Activated CD8-positive, alpha-beta memory T cell treated with anti-CD3 and anti-CD28 coated beads, Interleukin-2, amount 50 U/mL, for 4 hours (primary cell): ENCODE measurements at regions not wholly inside any gene's neighbourhood (a gene's known extent, or its start where the extent isn't known, plus 50 kb on each side); places are given as distances from the start of the nearest gene placed in this dataset.

Experiments used
- DNase-seq: peaks from one replicate; pipeline ENCODE4 v3.0.0-alpha.2; 2020

DNA sequence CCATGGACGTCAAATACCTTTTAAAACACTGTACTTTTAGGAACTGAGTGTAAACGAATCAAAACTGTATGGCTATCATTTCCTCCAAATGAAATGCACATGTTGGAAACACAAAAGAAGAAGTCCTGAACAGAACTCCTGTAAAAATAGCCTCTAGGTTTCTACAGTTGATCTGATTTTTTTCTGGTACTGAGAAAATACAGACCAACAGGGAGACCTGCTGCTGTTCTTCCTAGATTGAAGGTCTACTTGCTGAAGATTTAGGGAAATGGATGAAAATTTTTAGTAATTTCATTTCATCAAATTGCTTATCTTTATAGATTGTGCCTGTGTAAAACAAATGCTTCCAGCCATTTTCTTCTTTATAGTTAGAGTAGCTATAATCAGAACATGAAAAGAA is 520.4 kb downstream of the SLITRK6 start:
- DNase-seq = no peak

DNA sequence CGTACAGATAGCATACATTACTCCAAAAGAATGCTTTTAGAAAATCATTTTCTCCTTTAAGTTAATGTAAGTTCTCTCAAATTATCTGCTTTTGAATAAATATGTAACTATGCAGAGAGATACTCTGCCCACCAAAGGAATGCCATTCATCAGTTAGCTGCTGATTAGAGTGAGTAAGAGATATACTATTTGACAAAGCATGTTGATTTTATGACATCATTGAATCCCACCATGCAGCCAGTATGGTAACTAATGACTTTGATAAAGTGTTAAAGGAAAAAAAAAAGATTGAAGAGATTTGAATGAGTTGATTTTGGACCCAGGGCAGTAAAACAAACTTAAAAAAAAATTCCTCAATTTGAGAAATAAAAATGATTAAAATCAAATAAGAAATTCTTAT is 521.5 kb downstream of the SLITRK6 start:
- DNase-seq = no peak

DNA sequence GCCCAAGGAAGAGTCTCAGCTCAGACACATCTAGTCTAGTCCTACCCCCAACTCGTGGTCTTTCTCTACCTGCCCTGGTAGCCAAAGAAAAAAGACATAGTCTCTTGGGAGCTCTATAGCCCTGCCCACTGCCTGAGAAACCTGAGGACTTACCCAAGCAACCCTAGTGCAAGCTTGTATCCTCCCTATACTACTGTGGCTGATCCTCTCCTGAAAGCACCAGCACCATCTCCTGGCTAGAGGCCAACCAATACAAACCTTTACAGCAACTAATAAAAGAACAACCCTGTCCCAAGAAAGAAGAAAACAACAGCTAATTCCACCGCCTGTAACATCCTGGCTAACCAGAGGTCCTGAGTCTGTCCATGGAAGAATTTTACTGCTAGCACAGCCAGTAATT is 532.4 kb downstream of the SLITRK6 start:
- no peak for DNase-seq

DNA sequence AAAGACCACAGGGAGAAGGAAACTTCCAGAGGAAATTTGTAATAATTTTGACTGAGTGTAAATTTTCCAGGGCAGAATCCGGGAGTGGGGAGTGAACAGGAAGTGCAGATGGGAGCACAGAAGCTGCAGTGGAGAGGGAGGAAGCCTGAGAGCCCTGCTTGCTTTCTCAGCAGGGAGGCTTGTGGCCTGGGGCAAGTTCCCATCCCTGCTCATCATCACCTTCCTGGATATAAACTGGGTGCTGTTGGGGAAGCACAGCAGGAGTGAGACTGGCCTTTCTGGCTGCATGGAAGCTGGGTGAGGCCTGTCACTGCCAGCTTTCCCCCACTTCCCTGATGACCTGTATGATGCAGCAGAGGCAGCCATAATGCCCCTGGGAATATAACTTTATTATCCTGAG is 532.9 kb downstream of the SLITRK6 start:
- DNase-seq = no peak

DNA sequence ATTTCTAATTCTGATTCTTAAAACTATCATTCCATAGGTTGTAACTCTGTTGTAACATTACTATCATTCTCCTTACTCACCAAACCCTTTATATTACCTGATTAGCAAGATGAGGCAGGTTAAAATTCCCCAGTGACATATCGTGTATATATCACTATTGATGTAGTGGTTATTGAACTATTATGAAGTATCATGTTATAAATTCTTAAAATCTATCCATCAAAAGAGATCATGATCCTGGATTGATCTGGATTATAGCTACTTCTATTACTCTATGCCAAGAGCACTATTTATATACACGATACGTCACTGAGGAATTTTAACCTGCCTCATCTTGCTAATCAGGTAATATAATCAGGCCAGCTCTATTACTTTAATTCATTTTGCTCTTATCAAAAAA is 533.9 kb downstream of the SLITRK6 start:
- DNase-seq = no peak

DNA sequence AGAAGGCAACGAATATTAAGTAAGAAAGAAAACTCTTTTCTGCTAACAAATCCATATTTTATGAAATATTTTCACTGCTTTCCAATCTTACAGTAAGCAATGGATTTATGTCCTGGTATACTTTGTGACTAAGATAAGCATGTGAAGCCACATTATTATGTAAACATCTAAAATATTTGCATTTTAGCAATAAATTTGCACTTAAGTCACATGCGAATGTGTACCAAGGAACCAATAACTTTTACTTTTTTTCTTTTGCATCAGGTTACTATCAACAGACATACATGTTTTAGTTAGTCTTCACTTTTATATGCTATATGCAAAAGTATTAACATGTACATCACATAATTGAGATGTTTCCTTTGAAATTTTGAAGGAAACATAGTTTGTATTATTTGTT is 536.7 kb downstream of the SLITRK6 start:
- no peak for DNase-seq

DNA sequence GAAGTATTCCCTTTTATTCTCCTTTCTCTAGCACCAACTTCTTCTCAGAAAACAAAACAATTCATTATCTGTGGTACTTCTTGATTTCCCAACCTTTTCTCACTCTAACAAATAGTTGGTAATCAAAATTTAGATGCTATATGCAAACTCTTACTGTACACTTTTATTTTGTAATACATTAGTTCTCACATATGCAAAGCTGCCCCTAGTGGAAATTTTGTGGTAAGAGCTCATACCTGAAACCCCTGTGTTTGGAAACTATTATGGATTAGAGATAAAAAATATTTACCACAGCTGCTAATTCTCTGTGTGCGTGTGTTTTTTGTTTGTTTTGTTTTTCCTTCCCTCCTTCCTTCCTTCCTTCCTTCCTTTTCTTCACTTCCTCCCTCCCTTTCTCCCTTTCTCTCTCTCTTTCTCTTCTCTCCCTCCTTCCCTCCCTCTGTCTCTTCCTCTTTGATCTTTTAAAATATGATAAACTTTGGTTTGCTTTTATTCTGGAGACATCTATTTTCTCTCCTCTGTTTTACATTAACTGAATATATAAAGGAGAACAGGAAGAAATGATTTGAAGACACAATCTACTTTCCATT is 537.4 kb downstream of the SLITRK6 start:
- no peak for DNase-seq

DNA sequence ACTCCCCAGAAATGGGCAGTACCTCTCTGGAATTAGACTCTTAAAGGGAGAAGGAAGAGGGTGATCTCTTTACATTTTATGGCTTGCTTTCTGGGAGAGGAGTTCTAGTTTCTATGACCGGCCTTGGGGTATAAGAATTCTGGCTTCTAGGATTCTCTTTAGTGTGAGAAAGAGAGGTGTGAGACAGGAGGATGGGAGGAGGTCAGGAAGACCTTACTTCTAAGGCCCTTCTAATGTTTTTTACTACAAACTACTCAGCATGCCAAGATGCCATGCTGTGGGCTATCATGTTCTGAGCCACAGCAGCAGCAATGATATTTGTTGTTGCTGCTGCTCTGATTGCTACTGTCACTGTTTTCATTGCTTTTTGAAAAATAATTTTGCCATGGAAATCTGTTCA is 538.3 kb downstream of the SLITRK6 start:
- no peak for DNase-seq

DNA sequence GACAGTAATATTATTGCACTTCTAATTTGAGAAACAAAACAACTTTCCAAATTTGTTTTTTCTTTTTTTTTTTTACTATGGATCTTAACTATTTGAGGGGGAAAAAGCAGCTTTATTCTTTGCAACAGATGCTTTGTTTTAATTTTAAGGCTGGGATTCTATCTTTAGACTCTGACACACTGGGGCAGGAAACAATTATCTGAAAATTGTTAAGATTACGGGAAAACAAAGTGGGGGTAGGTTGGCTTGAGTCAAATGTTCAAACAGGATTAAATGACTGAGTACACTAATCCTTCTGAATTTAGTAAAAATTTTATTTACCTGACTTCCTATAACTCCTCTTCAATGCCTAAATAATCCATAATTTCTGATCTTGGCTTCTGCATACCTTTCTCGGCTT is 543.2 kb downstream of the SLITRK6 start:
- no peak for DNase-seq

DNA sequence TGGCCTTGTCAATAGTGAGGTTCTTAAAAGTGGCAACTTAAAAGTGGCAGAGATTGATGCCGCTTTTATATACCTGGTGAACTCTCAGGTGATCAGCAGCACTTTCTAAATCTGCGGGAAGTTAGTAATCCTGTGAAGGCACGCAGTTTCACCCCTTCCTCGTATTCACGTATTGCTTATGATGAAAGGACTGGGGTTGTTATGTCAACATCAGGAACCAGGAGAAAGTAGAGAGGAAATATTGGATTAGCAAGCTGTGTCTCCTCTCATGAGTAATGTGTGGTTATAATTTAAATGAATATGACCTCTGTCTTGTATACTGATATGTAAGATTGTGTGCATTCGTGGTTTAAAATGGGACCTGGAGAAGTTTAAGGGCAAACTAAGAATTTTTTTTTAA is 544.6 kb downstream of the SLITRK6 start:
- no peak for DNase-seq

DNA sequence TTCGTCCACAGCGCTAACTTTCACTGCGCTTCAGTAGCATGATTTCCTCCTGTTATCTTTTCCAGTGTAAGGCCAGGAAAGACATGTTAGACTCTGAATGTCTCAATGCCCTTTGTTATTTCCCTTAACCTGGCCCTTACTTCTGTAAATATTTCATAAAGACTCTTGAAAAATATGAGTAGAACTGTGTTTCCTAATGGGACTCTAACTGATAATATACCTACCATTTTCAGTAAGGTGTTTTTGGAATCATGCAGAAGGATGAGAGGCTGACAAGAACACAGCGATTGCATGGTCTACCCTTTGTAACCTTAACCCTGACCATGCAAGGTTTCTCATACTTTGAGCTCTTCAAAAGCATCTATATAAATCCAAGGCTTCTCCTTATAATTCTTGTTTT is 550.1 kb downstream of the SLITRK6 start:
- no peak for DNase-seq

DNA sequence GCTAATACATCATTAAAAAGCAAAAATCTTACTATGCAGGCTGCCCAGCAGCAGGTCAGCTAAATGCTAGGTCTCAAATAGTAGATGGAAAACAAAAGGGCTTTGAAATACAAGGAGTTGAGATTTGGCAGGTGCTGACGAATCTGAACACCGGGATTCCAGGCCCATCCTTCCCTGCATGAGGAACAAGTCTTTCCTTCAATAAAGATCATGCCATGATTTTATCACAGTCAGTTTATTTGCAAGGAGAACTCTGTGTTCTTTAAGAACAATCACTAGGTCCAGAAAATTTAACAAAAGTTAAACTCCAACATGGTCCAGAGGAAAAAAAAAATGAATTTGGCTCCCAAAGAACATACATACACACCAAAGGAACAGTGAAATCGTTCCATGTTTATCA is 551.4 kb downstream of the SLITRK6 start:
- DNase-seq = no peak

DNA sequence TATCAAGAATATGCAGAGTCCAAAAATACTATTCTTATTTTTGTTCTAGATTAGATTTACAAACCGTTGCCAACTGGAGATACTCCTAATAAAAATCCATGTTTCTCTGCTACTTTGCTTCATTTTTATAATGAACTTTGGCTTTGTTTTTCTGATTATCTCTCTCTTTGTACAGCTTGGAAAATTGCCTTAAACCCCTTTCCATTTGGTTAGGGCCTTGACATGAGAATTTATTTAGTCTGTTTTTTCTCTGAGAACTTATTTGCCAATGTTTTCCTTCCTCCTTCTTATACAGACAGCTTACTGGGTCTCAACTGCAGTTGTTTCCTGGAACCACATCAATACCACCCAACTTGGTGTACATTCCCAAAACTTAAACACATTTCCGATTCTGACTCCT is 555.4 kb downstream of the SLITRK6 start:
- no peak for DNase-seq

DNA sequence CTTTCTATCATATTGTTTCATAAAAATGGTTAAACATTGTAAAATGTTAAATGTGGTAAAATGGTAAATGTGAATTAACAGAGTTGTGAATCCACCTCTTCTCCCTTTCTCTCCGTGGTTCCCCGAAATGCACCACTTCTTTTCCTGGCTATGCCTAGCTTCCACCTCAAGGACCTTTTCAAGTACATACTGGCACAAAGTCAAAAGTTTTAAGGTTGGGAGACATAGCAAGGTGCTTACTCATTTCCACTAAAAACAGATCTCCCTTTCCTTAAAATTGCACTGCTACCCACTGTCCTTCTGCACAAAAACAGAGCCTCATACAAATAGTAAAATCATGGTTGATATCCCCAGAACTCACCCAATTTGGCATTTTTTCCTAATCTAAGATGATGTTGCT is 558.2 kb downstream of the SLITRK6 start:
- no peak for DNase-seq

DNA sequence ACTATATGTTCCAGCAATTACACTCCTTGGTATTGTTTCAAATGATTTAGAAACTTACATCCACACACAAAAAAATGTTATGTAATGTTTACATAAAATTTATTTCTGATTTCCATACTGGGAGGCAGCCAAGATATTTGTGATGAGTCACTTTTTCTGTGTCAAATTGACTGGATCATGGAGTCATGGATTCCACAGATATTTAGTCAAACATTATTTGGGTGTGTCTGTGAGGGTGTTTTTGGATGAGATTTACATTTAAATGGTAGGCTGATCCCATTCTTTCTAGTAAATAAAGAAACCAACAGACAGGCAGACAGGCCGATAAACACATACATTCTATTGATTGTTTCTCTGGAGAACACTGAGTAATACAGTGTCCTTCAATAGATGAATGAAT is 562.8 kb downstream of the SLITRK6 start:
- no peak for DNase-seq

DNA sequence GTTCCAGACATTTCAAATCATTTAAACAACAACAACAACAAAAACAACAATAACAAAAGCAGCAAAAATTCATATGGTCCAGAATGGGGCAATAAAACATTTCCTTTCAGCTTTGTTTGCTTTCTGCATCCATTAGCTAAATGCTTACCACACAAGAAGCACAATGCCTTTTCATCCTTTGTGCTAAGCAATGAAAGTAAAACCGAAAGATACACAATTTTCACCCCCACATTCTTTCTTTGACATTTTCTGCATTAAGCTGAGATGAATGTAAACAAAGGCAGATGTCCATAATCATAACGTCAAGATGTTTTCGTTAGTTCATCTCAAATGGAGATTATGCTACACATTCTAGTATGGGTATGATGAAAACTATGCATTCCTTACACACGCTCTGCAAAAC is 568.5 kb downstream of the SLITRK6 start:
- DNase-seq = no peak

DNA sequence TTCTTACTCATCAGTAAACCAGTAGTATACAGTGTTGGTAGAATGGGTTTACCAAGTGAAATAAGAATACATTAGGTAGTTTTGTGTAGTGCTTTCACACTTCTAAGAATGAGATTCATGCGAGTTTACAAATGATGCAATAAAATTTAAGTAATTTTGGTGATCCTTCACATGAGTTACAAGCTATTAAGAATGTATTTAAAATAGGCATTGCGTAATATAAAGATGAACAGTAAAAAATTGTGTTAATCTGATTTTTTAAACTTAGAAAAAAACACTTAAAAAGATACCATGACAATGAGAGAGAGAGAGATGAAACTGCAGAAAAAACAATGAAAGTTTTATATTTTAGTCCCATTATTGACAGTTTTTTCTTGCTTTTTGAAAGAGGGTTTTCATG is 570.5 kb downstream of the SLITRK6 start:
- no peak for DNase-seq

DNA sequence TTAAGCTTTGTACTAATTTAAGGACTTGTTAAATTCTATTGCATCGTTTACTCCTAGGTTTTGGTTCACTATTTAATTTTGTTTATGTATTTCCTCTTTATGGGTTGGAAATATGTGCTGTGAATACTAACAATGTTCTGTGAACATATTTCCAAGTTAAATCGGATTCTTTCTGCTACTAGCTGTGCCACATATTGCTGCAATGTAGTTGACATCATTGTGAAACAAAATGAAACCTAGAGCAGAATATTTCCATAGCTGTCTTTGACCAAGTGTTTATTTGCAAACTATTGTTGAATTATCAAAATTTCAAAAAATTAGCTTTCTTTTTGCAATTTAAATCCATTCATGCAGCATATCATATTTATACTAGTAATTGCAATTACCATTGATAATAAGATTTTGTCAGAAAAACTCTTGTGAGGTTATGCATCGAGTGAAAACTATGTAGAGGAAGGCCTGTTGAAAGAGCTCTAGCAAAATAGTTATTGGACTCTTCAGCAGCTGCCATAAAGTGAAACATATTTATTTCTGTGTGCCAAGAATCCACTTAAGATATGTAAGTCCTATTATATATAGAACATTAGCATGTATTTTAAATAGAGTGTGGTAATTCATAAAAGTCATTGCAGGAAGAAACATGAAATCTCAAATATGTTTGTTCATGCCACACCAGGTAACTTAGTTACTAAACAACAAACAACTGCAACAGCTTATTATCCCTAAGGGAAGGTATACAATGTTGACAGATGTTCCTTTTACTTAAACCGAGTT is 575.1 kb downstream of the SLITRK6 start:
- DNase-seq = no peak

DNA sequence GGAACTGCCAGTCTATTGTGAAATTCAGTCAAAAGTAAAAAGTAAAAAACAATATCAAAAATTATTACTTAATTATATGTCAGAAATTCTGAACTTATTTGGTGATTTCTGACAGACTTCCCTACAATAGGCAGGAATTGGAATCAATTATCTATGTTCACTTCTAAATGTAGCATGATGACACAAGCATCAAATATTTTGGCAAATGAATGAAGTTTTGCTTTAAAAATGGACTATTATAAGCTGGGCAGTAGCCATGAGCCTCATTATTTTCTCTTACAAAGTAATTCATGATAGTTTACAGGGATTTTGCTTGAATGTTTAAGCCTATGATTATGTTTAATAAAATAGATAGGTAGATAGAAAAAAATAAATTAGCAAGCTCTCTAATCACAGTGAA is 582.6 kb downstream of the SLITRK6 start:
- DNase-seq = no peak

DNA sequence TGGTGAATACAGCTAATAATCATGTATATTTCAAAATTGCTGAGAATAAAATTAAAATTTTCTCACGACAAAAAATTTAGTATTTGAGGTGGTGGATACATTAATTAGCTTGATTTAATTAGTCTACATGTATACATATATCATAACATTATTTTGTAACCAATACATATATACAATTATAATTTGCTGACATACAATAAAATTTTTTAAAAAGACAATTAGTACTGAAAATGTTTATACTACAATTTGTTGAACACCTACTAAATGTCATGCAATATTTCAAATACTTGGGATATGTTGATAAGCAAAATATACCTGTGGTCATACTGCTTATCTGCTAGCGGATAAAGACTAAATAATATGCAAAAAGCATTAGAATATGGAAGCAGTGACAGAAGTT is 586.5 kb downstream of the SLITRK6 start:
- DNase-seq = no peak

DNA sequence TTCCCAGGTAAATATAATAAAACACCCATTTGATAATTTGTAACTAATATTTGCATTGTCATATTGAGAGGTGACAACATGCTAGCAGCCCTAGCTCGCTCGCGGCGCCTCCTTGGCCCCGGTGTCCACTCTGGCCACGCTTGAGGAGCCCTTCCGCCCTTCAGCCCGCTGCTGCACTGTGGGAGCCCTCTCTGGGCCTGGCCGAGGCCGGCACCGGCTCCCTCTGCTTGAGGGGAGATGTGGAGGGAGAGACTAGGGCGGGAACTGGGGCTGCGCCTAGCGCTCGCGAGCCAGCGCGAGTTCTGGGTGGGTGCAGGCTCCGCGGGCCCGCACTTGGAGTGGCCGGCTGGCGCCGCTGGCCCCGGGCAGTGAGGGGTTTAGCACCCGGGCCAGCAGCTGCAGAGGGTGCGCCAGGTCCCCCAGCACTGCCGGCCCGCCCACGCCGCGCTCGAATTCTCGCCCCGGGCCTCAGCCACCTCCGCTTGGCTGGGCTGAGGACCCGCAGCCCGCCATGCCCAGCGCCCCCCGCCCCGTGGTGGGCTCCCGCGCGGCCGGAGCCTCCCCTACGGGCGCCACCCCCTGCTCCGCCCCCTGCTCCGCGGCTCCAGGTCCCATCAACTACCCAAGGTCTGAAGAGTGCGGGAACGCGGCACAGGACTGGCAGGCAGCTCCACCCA is 594.4 kb downstream of the SLITRK6 start:
- no peak for DNase-seq

DNA sequence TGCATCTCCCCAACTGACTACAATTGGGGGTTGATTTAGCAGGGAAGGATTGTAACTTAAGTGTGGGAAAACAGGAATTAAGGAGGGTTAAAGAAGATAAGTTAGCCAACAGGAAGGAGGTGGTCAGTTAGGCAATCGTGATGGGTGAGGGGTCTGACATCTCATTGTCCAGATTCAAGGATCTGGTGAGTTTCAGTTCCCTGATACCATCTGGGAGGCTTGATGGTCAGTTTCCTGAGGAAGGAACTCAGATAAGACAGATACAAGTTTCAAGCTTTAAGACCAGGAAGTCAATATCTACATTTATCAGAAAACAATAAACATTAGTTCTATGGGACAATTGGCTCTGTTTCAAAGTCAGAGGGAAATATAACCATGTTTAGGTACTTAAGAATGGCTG is 601.8 kb downstream of the SLITRK6 start:
- DNase-seq = no peak

DNA sequence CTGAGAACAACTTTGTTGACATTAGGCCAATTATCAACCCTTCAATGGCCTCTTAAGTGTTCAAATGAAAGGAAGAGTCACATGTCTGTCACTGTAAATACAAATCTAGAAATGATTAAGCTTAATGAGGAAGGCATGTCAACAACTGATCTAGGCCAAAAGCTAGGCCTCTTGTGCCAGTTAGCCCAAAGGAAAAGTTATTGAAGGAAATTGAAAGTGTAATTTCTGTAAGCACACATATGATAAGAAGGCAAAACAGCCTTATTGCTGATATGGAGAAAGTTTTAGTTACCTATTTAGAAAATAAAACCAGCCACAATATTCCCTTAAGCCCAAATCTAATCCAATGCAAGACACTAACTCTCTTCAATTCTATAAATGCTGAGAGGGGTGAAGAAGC is 604.7 kb downstream of the SLITRK6 start:
- DNase-seq = no peak

DNA sequence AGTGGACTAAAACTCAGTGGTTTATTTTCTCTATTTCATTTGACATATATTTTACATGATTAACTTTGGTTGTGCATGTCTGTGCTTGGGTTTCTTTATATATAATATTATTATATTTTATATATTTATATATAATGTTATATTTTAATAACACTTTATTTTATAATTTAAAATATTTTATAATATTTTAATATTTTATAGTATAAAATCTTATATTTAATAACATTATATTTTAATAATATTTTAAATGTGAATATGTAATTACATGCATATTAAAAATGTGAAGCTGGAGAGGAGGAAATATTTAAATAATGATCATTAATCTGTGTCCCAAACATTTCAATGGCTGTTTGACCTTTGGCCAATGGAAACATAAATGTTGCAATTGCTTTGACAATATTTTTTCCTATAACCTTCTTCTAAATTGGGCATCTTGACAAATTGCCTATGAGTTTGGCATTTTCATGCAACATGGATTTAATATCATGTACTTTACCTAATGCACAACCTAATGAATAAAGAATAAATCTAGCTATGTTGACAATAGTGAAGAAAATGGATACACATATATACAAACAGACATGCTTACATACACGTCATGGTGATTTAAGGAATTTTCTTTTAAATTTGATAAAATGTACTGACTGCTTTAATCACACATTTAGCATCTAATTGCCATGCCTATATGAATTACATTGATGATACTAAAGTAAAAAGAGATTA is 607.1 kb downstream of the SLITRK6 start:
- no peak for DNase-seq
